ENCODE measurements at regions not wholly inside any gene's neighbourhood (a gene's known extent, or its start where the extent isn't known, plus 50 kb on each side); places are given as distances from the start of the nearest gene placed in this dataset.

DNA sequence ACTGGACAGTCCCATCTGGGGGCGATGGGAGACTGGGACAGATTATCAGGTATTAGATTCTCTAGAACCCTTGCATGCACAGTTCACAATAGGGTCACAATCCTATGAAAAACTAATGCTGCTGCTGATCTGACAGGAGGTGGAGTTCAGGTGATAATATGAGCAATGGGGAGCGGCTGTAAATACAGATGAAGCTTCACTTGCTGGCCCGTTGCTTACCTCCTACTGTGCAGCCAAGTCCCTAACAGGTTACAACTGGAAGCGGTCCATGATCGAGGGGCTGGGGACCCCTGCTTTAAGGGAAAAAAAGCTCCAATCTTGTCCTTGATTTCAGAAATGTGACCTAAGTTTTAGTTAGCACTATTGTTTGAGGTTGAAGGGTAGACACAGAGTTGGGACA lies 175.2 kb downstream of the ZNF330 start:
- Histone ChIP-seq H3K4me2 (no peak overlapping the region), H3K4me3 (no peak overlapping the region), H3K4me1 (peaks cover 5% of the 10 kb centered on the region; the same call in 1 of the 3 replicates), H3K27ac (no peak overlapping the region), H3K9me3 (no peaks in the 10 kb centered on the region)
- ATAC-seq (no peak), DNase-seq (ENCODE audit: low read depth in 1 of 2, low spot score in 1 of 2) (no peak), FAIRE-seq (no peak)
- WGBS (ENCODE audit: missing lambda C conversion rate) = 80% methylated on average over 5 of the region's 5 CpGs
- no peak for TF ChIP-seq ESRRA (IDR thresholded peaks at IDR 0.05; ENCODE audit: borderline replicate concordance, low read length)
- TF ChIP-seq, protein P1, sequence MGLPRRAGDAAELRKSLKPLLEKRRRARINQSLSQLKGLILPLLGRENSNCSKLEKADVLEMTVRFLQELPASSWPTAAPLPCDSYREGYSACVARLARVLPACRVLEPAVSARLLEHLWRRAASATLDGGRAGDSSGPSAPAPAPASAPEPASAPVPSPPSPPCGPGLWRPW (IDR thresholded peaks at IDR 0.05) = no peak
- TF ChIP-seq EHF (CRISPR knock-in tag; IDR thresholded peaks at IDR 0.05) = no peak
- ChIA-PET CTCF (no interaction called here), POLR2A (no interaction called here)

DNA sequence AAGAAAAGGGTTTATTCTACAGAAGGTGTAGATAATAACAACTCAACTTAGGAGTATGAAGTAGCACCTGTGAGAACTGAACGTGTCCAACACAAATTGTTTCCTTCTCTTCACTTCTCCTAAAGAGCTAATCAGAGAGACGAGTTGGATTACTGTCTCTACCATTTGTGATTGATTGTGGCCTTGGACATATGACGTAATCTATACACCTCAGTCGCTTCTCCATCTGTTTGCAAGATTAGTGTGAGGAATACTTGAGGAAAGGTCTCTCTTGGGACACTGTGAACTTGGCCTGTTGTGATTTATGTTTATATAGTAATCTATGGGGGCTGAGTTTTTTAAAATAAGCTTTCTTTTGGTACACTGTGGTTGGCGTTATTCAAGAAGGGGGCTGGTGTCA lies 182.0 kb downstream of the ZNF330 start:
- no peak overlapping the region for H3K4me2 ChIP-seq
- WGBS (ENCODE audit: missing lambda C conversion rate) = 77% methylated on average over 5 of the region's 5 CpGs
- ATAC-seq (no peak), DNase-seq (ENCODE audit: low read depth in 1 of 2, low spot score in 1 of 2) (no peak), FAIRE-seq (no peak)
- no peaks in the 10 kb centered on the region for H3K9me3 ChIP-seq
- TF ChIP-seq ZFP36 (IDR thresholded peaks at IDR 0.05; ENCODE audit: borderline replicate concordance, partially characterized antibody) (no peak), RFX5 (IDR thresholded peaks at IDR 0.05) (no peak), TP53 (CRISPR knock-in tag; IDR thresholded peaks at IDR 0.05) (no peak), ZC3H11A (IDR thresholded peaks at IDR 0.05) (no peak), MAZ (IDR thresholded peaks at IDR 0.05; ENCODE audit: borderline replicate concordance, low read depth, low read length) (no peak), HEYL (CRISPR knock-in tag; IDR thresholded peaks at IDR 0.05) (no peak), EHF (CRISPR knock-in tag; IDR thresholded peaks at IDR 0.05) (no peak), NR3C1 (IDR thresholded peaks at IDR 0.05) (no peak), EHMT2 (IDR thresholded peaks at IDR 0.05; ENCODE audit: low read depth) (no peak), CEBPB (IDR thresholded peaks at IDR 0.05) (no peak), CHD2 (IDR thresholded peaks at IDR 0.05; ENCODE audit: low read length, partially characterized antibody) (no peak), MAFK (IDR thresholded peaks at IDR 0.05; ENCODE audit: partially characterized antibody) (no peak)
- TF ChIP-seq, protein P2, sequence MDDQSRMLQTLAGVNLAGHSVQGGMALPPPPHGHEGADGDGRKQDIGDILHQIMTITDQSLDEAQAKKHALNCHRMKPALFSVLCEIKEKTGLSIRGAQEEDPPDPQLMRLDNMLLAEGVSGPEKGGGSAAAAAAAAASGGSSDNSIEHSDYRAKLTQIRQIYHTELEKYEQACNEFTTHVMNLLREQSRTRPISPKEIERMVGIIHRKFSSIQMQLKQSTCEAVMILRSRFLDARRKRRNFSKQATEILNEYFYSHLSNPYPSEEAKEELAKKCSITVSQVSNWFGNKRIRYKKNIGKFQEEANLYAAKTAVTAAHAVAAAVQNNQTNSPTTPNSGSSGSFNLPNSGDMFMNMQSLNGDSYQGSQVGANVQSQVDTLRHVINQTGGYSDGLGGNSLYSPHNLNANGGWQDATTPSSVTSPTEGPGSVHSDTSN (IDR thresholded peaks at IDR 0.05) = no peak
- TF ChIP-seq, protein P3, sequence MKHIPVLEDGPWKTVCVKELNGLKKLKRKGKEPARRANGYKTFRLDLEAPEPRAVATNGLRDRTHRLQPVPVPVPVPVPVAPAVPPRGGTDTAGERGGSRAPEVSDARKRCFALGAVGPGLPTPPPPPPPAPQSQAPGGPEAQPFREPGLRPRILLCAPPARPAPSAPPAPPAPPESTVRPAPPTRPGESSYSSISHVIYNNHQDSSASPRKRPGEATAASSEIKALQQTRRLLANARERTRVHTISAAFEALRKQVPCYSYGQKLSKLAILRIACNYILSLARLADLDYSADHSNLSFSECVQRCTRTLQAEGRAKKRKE (CRISPR knock-in tag; IDR thresholded peaks at IDR 0.05; ENCODE audit: low read depth) = no peak
- TF ChIP-seq, protein P4, sequence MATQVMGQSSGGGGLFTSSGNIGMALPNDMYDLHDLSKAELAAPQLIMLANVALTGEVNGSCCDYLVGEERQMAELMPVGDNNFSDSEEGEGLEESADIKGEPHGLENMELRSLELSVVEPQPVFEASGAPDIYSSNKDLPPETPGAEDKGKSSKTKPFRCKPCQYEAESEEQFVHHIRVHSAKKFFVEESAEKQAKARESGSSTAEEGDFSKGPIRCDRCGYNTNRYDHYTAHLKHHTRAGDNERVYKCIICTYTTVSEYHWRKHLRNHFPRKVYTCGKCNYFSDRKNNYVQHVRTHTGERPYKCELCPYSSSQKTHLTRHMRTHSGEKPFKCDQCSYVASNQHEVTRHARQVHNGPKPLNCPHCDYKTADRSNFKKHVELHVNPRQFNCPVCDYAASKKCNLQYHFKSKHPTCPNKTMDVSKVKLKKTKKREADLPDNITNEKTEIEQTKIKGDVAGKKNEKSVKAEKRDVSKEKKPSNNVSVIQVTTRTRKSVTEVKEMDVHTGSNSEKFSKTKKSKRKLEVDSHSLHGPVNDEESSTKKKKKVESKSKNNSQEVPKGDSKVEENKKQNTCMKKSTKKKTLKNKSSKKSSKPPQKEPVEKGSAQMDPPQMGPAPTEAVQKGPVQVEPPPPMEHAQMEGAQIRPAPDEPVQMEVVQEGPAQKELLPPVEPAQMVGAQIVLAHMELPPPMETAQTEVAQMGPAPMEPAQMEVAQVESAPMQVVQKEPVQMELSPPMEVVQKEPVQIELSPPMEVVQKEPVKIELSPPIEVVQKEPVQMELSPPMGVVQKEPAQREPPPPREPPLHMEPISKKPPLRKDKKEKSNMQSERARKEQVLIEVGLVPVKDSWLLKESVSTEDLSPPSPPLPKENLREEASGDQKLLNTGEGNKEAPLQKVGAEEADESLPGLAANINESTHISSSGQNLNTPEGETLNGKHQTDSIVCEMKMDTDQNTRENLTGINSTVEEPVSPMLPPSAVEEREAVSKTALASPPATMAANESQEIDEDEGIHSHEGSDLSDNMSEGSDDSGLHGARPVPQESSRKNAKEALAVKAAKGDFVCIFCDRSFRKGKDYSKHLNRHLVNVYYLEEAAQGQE (IDR thresholded peaks at IDR 0.05) = no peak
- TF ChIP-seq, protein P5, sequence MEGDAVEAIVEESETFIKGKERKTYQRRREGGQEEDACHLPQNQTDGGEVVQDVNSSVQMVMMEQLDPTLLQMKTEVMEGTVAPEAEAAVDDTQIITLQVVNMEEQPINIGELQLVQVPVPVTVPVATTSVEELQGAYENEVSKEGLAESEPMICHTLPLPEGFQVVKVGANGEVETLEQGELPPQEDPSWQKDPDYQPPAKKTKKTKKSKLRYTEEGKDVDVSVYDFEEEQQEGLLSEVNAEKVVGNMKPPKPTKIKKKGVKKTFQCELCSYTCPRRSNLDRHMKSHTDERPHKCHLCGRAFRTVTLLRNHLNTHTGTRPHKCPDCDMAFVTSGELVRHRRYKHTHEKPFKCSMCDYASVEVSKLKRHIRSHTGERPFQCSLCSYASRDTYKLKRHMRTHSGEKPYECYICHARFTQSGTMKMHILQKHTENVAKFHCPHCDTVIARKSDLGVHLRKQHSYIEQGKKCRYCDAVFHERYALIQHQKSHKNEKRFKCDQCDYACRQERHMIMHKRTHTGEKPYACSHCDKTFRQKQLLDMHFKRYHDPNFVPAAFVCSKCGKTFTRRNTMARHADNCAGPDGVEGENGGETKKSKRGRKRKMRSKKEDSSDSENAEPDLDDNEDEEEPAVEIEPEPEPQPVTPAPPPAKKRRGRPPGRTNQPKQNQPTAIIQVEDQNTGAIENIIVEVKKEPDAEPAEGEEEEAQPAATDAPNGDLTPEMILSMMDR (IDR thresholded peaks at IDR 0.05) = no peak
- TF ChIP-seq, protein P6, sequence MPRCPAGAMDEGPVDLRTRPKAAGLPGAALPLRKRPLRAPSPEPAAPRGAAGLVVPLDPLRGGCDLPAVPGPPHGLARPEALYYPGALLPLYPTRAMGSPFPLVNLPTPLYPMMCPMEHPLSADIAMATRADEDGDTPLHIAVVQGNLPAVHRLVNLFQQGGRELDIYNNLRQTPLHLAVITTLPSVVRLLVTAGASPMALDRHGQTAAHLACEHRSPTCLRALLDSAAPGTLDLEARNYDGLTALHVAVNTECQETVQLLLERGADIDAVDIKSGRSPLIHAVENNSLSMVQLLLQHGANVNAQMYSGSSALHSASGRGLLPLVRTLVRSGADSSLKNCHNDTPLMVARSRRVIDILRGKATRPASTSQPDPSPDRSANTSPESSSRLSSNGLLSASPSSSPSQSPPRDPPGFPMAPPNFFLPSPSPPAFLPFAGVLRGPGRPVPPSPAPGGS (IDR thresholded peaks at IDR 0.05) = no peak
- TF ChIP-seq, protein P1 (IDR thresholded peaks at IDR 0.05) = no peak
- TF ChIP-seq, protein P7, sequence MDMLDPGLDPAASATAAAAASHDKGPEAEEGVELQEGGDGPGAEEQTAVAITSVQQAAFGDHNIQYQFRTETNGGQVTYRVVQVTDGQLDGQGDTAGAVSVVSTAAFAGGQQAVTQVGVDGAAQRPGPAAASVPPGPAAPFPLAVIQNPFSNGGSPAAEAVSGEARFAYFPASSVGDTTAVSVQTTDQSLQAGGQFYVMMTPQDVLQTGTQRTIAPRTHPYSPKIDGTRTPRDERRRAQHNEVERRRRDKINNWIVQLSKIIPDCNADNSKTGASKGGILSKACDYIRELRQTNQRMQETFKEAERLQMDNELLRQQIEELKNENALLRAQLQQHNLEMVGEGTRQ (IDR thresholded peaks at IDR 0.05) = no peak
- no peak overlapping the region for H3K4me3 ChIP-seq
- ChIA-PET POLR2A (no interaction called here), CTCF (interaction anchor here (1.6 kb wide), 1 partner anchor 12 kb away, joined by 3 read pairs; no protein-coding TSS in a partner anchor)
- no peaks in the 10 kb centered on the region for H3K4me1 ChIP-seq
- H3K27ac ChIP-seq = no peak overlapping the region
